ENCODE measurements at regions not wholly inside any gene's neighbourhood (a gene's known extent, or its start where the extent isn't known, plus 50 kb on each side); places are given as distances from the start of the nearest gene placed in this dataset.

DNA sequence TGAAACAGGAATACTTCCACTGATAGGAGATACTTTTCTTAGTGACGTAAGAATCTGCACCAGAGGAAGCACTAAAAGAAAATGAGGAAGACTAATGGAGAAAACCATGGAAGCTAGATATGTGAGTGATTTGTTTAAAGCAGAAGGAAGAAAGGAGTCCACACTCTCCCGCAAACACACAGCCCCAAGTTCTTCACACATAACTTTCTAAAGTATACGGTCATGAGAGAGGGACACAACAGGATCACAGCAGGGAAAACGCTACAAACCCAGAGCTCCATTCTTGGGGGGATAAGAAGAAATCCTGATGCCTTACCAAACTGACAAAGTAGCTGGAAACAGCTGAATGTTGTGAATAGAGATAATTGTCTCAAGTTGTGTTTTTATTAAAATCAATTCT lies 222.2 kb upstream of the TMEM161B start:
- DNase-seq (ENCODE audit: low read depth, low spot score) (no peak), FAIRE-seq (no peak), ATAC-seq (no peak)
- H3K27ac ChIP-seq (ENCODE audit: control insufficient read depth, insufficient read depth), result no peak overlapping the region
- POLR2A ChIA-PET, result no interaction called here
- H4K20me1 ChIP-seq (ENCODE audit: control insufficient read depth, insufficient read depth), result no peaks in the 10 kb centered on the region
- intact Hi-C loops (cut with micrococcal nuclease; ENCODE audit: unreplicated experiment) (no loop called here), in situ Hi-C loops (cut with MboI) (no loop called here)
- CTCF ChIA-PET, result interaction anchor here (1.2 kb wide), 1 partner anchor 200 kb away, joined by 4 read pairs; no protein-coding TSS in a partner anchor
- H3K79me2 ChIP-seq (ENCODE audit: control insufficient read depth, insufficient read depth, low read length), result no peaks in the 10 kb centered on the region
- BruUV-seq (replicated peaks), result no TSS peak
- no peak overlapping the region for H2AFZ ChIP-seq (ENCODE audit: control insufficient read depth, low read depth, low read length)
- SMC1A ChIA-PET (ENCODE audit: uncharacterized antibody, unreplicated experiment), result interaction anchor here (0.6 to 1.0 kb wide), 2 partner anchors 12 to 22 kb away, joined by 3 read pairs; no protein-coding TSS in a partner anchor
- H3K36me3 ChIP-seq (ENCODE audit: control insufficient read depth in 2 of 2, insufficient read depth in 2 of 2, low read length in 1 of 2), result no peaks in the 10 kb centered on the region
- WGBS (ENCODE audit: insufficient coverage, insufficient replicate concordance, low lambda C conversion rate, missing lambda C conversion rate), result 52% methylated on average over 4 of the region's 4 CpGs
- RAD21 ChIA-PET (ENCODE audit: unreplicated experiment), result no interaction called here
- TF ChIP-seq, protein P1, sequence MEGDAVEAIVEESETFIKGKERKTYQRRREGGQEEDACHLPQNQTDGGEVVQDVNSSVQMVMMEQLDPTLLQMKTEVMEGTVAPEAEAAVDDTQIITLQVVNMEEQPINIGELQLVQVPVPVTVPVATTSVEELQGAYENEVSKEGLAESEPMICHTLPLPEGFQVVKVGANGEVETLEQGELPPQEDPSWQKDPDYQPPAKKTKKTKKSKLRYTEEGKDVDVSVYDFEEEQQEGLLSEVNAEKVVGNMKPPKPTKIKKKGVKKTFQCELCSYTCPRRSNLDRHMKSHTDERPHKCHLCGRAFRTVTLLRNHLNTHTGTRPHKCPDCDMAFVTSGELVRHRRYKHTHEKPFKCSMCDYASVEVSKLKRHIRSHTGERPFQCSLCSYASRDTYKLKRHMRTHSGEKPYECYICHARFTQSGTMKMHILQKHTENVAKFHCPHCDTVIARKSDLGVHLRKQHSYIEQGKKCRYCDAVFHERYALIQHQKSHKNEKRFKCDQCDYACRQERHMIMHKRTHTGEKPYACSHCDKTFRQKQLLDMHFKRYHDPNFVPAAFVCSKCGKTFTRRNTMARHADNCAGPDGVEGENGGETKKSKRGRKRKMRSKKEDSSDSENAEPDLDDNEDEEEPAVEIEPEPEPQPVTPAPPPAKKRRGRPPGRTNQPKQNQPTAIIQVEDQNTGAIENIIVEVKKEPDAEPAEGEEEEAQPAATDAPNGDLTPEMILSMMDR (IDR thresholded peaks at IDR 0.05 in 2 of 3, conservative IDR thresholded peaks at IDR 0.05 in 1 of 3; ENCODE audit: control insufficient read depth in 2 of 3, extremely low read depth in 1 of 3, insufficient read depth in 1 of 3, low read depth in 3 of 3, low read length in 3 of 3), result no peak
- TF ChIP-seq, protein P2, sequence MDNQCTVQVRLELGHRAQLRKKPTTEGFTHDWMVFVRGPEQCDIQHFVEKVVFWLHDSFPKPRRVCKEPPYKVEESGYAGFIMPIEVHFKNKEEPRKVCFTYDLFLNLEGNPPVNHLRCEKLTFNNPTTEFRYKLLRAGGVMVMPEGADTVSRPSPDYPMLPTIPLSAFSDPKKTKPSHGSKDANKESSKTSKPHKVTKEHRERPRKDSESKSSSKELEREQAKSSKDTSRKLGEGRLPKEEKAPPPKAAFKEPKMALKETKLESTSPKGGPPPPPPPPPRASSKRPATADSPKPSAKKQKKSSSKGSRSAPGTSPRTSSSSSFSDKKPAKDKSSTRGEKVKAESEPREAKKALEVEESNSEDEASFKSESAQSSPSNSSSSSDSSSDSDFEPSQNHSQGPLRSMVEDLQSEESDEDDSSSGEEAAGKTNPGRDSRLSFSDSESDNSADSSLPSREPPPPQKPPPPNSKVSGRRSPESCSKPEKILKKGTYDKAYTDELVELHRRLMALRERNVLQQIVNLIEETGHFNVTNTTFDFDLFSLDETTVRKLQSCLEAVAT (IDR thresholded peaks at IDR 0.05), result no peak
- no peak for TF ChIP-seq POLR2A (IDR thresholded peaks at IDR 0.05; ENCODE audit: low read depth, low read length)
- no peaks in the 10 kb centered on the region for H3K9me3 ChIP-seq (replicated peaks; ENCODE audit: control insufficient read depth, insufficient read depth, low read length)
- H3K27me3 ChIP-seq (replicated peaks in 1 of 2; ENCODE audit: control insufficient read depth in 2 of 2, insufficient read depth in 2 of 2, low read length in 1 of 2), result no peaks in the 10 kb centered on the region; a peak in 1 of 4 replicates
- no peaks in the 10 kb centered on the region for H3K4me1 ChIP-seq (ENCODE audit: control insufficient read depth, insufficient read depth, low read length)
- H3K9ac ChIP-seq (ENCODE audit: control insufficient read depth, insufficient read depth, low read length), result no peak overlapping the region
- no peak overlapping the region for H3K4me2 ChIP-seq (ENCODE audit: control insufficient read depth, insufficient read depth)
- H3K4me3 ChIP-seq, result no peak overlapping the region

DNA sequence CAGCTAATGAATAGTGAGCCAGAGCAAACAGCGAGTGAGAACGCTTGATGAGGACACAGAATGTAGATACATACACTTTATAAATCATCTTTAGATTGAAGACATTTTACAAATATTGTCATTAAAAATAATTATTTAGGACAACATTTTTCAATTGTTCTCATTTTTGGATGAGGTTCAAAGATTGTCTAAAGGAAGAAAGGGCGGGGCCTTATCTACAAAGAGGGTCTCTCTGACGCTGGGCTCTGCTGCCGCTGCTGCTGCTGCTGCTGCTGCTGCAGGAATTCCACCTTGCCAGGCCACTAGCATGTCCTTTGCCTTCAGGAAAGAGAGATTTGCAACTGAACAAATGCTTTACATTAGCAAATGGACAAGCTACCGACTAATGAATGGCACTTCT lies 220.7 kb upstream of the TMEM161B start:
- FAIRE-seq, result no peak
- in situ Hi-C loops (cut with MboI) (no loop called here), intact Hi-C loops (cut with micrococcal nuclease; ENCODE audit: unreplicated experiment) (no loop called here)
- CTCF ChIA-PET, result interaction anchor here (1.2 kb wide), 1 partner anchor 202 kb away, joined by 4 read pairs; no protein-coding TSS in a partner anchor
- ATAC-seq, result no peak
- no peaks in the 10 kb centered on the region for H3K79me2 ChIP-seq (ENCODE audit: control insufficient read depth, insufficient read depth, low read length)
- DNase-seq (ENCODE audit: low read depth, low spot score), result no peak
- RAD21 ChIA-PET (ENCODE audit: unreplicated experiment), result interaction anchor here (0.9 kb wide), 1 partner anchor 195 kb away, joined by 3 read pairs; no protein-coding TSS in a partner anchor
- WGBS (ENCODE audit: insufficient coverage, insufficient replicate concordance, low lambda C conversion rate, missing lambda C conversion rate), result 58% methylated on average over 6 of the region's 6 CpGs
- no TSS peak for BruUV-seq (replicated peaks)
- no peaks in the 10 kb centered on the region for H3K4me1 ChIP-seq (ENCODE audit: control insufficient read depth, insufficient read depth, low read length)
- no peaks in the 10 kb centered on the region for H3K36me3 ChIP-seq (ENCODE audit: control insufficient read depth in 2 of 2, insufficient read depth in 2 of 2, low read length in 1 of 2)
- POLR2A ChIA-PET, result no interaction called here
- H3K4me2 ChIP-seq (ENCODE audit: control insufficient read depth, insufficient read depth), result no peak overlapping the region
- no peak overlapping the region for H3K9ac ChIP-seq (ENCODE audit: control insufficient read depth, insufficient read depth, low read length)
- H3K4me3 ChIP-seq, result no peak overlapping the region
- no peaks in the 10 kb centered on the region for H4K20me1 ChIP-seq (ENCODE audit: control insufficient read depth, insufficient read depth)
- SMC1A ChIA-PET (ENCODE audit: uncharacterized antibody, unreplicated experiment), result no interaction called here
- no peak overlapping the region for H2AFZ ChIP-seq (ENCODE audit: control insufficient read depth, low read depth, low read length)
- TF ChIP-seq BHLHE40 (IDR thresholded peaks at IDR 0.05; ENCODE audit: borderline replicate concordance in 1 of 2, low read depth in 2 of 2, low read length in 1 of 2) (no peak), MEF2A (IDR thresholded peaks at IDR 0.05; ENCODE audit: insufficient read depth, low read depth, low read length) (no peak), NR2F1 (conservative IDR thresholded peaks at IDR 0.05) (no peak), ZNF217 (IDR thresholded peaks at IDR 0.05) (no peak), BMI1 (IDR thresholded peaks at IDR 0.05; ENCODE audit: borderline replicate concordance) (no peak), ETV6 (conservative IDR thresholded peaks at IDR 0.05 in 1 of 2, IDR thresholded peaks at IDR 0.05 in 1 of 2; ENCODE audit: borderline replicate concordance in 1 of 2, low read depth in 1 of 2) (no peak), PAX5 (IDR thresholded peaks at IDR 0.05; ENCODE audit: borderline replicate concordance, low read depth, low read length) (no peak), WRNIP1 (IDR thresholded peaks at IDR 0.05; ENCODE audit: borderline replicate concordance, low read depth, low read length) (no peak), POU2F2 (IDR thresholded peaks at IDR 0.05; ENCODE audit: borderline replicate concordance, low read depth, low read length) (no peak), ZNF384 (IDR thresholded peaks at IDR 0.05; ENCODE audit: borderline replicate concordance, low read depth, low read length) (no peak)
- TF ChIP-seq, protein P3, sequence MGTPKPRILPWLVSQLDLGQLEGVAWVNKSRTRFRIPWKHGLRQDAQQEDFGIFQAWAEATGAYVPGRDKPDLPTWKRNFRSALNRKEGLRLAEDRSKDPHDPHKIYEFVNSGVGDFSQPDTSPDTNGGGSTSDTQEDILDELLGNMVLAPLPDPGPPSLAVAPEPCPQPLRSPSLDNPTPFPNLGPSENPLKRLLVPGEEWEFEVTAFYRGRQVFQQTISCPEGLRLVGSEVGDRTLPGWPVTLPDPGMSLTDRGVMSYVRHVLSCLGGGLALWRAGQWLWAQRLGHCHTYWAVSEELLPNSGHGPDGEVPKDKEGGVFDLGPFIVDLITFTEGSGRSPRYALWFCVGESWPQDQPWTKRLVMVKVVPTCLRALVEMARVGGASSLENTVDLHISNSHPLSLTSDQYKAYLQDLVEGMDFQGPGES (IDR thresholded peaks at IDR 0.05), result no peak
- H3K9me3 ChIP-seq (replicated peaks; ENCODE audit: control insufficient read depth, insufficient read depth, low read length), result no peaks in the 10 kb centered on the region
- no peaks in the 10 kb centered on the region; a peak in 1 of 4 replicates for H3K27me3 ChIP-seq (replicated peaks in 1 of 2; ENCODE audit: control insufficient read depth in 2 of 2, insufficient read depth in 2 of 2, low read length in 1 of 2)
- H3K27ac ChIP-seq (ENCODE audit: control insufficient read depth, insufficient read depth), result no peak overlapping the region

Measured in GM12878 (cell line).